GM12873 (cell line): ENCODE measurements at regions not wholly inside any gene's neighbourhood (a gene's known extent, or its start where the extent isn't known, plus 50 kb on each side); places are given as distances from the start of the nearest gene placed in this dataset.

Experiments used
- CTCF ChIP-seq: IDR thresholded peaks from 2 replicates; pipeline ENCODE4 v1.5.1; 2012; ENCODE audit warnings: low read depth, mild to moderate bottlenecking, moderate library complexity, low read length, control low read depth; ENCODE audit not compliant: insufficient read depth; ENCODE audit errors: missing control alignments

GRCh38 chr1:87956072-87956471, 627.4 kb downstream of the LMO4 start:
- no peak for TF ChIP-seq CTCF

GRCh38 chr1:87956750-87957149, 628.1 kb downstream of the LMO4 start:
- TF ChIP-seq CTCF = no peak

- TF ChIP-seq CTCF = no peak
Observed at GRCh38 chr1:87957331-87957730, 628.7 kb downstream of the LMO4 start.

- no peak for TF ChIP-seq CTCF
Observed at GRCh38 chr1:87958201-87958600, 629.5 kb downstream of the LMO4 start.

GRCh38 chr1:87958716-87959115, 630.0 kb downstream of the LMO4 start:
- TF ChIP-seq CTCF = no peak

- TF ChIP-seq CTCF = no peak
Observed at GRCh38 chr1:87959236-87959635, 630.6 kb downstream of the LMO4 start.

- no peak for TF ChIP-seq CTCF
Observed at GRCh38 chr1:87961992-87962391, 633.3 kb downstream of the LMO4 start.
